WERI-Rb-1 (cell line): ENCODE measurements at regions not wholly inside any gene's neighbourhood (a gene's known extent, or its start where the extent isn't known, plus 50 kb on each side); places are given as distances from the start of the nearest gene placed in this dataset.

Experiments
- DNase-seq: peaks from one replicate; pipeline ENCODE4 v3.0.0-alpha.2; 2020
- H3K27ac ChIP-seq: fragments of 250-450 bp; sonication (Bioruptor Pico); 2 replicates; pipeline ENCODE4 v1.5.1; 2020; ENCODE audit warnings: mild to moderate bottlenecking, moderate library complexity
- H3K27me3 ChIP-seq: fragments of 250-450 bp; sonication (Bioruptor Pico); 2 replicates; pipeline ENCODE4 v1.5.1; 2021; ENCODE audit warnings: mild to moderate bottlenecking, low read depth, moderate library complexity; ENCODE audit not compliant: insufficient read depth, severe bottlenecking
- H3K36me3 ChIP-seq: fragments of 250-450 bp; sonication (Bioruptor Pico); 2 replicates; pipeline ENCODE4 v1.5.1; 2020; ENCODE audit warnings: mild to moderate bottlenecking, moderate library complexity
- H3K4me3 ChIP-seq: 2 replicates; pipeline ENCODE4 v1.5.1; 2011; ENCODE audit warnings: low read depth, mild to moderate bottlenecking, control low read depth, low read length
- H3K9me3 ChIP-seq: fragments of 250-450 bp; sonication (Bioruptor Pico); 2 replicates; pipeline ENCODE4 v1.5.1; 2021; ENCODE audit warnings: mild to moderate bottlenecking, moderate library complexity; ENCODE audit not compliant: severe bottlenecking
- TF ChIP-seq, protein P1 (sequence below): IDR thresholded peaks from 2 replicates; pipeline ENCODE4 v1.5.1; 2011; ENCODE audit warnings: low read depth, mild to moderate bottlenecking, control low read depth, inconsistent platforms, low read length

- no peak for DNase-seq
- TF ChIP-seq, protein P1, sequence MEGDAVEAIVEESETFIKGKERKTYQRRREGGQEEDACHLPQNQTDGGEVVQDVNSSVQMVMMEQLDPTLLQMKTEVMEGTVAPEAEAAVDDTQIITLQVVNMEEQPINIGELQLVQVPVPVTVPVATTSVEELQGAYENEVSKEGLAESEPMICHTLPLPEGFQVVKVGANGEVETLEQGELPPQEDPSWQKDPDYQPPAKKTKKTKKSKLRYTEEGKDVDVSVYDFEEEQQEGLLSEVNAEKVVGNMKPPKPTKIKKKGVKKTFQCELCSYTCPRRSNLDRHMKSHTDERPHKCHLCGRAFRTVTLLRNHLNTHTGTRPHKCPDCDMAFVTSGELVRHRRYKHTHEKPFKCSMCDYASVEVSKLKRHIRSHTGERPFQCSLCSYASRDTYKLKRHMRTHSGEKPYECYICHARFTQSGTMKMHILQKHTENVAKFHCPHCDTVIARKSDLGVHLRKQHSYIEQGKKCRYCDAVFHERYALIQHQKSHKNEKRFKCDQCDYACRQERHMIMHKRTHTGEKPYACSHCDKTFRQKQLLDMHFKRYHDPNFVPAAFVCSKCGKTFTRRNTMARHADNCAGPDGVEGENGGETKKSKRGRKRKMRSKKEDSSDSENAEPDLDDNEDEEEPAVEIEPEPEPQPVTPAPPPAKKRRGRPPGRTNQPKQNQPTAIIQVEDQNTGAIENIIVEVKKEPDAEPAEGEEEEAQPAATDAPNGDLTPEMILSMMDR, result no peak
- Histone ChIP-seq H3K36me3 (no peaks in the 10 kb centered on the region), H3K4me3 (no peak overlapping the region), H3K9me3 (no peaks in the 10 kb centered on the region), H3K27me3 (peaks cover 20% of the 10 kb centered on the region), H3K27ac (no peak overlapping the region)
Observed at GRCh38 chr5:42032137-42032536, 107.1 kb downstream of the FBXO4 start.

- Histone ChIP-seq H3K27ac (no peak overlapping the region), H3K4me3 (no peak overlapping the region), H3K9me3 (no peaks in the 10 kb centered on the region), H3K27me3 (peaks cover 22% of the 10 kb centered on the region), H3K36me3 (no peaks in the 10 kb centered on the region)
- DNase-seq, result no peak
- TF ChIP-seq, protein P1, result no peak
Observed at GRCh38 chr5:42035526-42035925, 110.4 kb downstream of the FBXO4 start.

- H3K27me3 ChIP-seq, result peaks cover 28% of the 10 kb centered on the region
- H3K27ac ChIP-seq, result no peak overlapping the region
- no peaks in the 10 kb centered on the region for H3K9me3 ChIP-seq
- H3K36me3 ChIP-seq, result no peaks in the 10 kb centered on the region
- TF ChIP-seq, protein P1, result no peak
- DNase-seq, result no peak
- H3K4me3 ChIP-seq, result no peak overlapping the region
Observed at GRCh38 chr5:42036379-42036778, 111.3 kb downstream of the FBXO4 start.

DNA sequence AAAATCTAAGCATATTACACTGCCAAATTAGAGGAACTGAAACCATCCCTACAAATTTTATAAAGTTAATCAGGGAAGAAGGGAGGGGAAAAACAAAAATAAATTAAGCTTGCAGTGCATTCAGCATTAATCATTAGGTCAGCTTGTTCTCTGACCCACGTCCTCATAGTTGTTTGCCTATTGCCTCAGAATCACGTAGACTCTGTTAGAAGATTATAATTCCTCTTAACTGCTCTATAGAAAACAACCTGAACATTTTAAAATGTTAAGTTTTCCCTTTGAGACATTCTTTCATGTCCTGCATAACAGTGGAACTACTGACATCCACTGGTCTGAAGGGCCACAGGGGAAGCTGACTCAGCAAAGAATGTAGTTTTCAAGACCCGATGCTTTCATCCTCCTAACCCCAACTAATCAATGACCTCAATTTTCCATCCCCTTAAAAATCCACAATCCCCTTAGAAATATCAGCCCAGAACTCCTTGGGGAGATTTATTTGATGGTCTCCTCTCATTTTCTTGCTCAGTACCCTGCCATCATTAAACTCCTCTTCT is 112.4 kb downstream of the FBXO4 start:
- Histone ChIP-seq H3K9me3 (no peaks in the 10 kb centered on the region), H3K27me3 (peaks cover 28% of the 10 kb centered on the region)

GRCh38 chr5:42043400-42043799 is 118.3 kb downstream of the FBXO4 start:
- H3K27ac ChIP-seq, result no peak overlapping the region
- no peaks in the 10 kb centered on the region for H3K36me3 ChIP-seq
- H3K9me3 ChIP-seq, result no peaks in the 10 kb centered on the region
- DNase-seq, result no peak
- H3K27me3 ChIP-seq, result peaks cover 12% of the 10 kb centered on the region
- H3K4me3 ChIP-seq, result no peak overlapping the region
- TF ChIP-seq, protein P1, result no peak

More for the DNA sequence above, 112.4 kb downstream of the FBXO4 start:
- Histone ChIP-seq H3K36me3 (no peaks in the 10 kb centered on the region), H3K4me3 (no peak overlapping the region), H3K27ac (no peak overlapping the region)
- TF ChIP-seq, protein P1, result no peak
- no peak for DNase-seq

GRCh38 chr5:42057254-42057690 is 132.2 kb downstream of the FBXO4 start:
- TF ChIP-seq, protein P1, result peak; percentile 83
- DNase-seq, result peak; percentile 44
- H3K4me3 ChIP-seq, result no peak overlapping the region
- H3K9me3 ChIP-seq, result no peaks in the 10 kb centered on the region
- no peak overlapping the region for H3K27ac ChIP-seq
- H3K27me3 ChIP-seq, result peaks cover 36% of the 10 kb centered on the region
- no peaks in the 10 kb centered on the region for H3K36me3 ChIP-seq
